Stimulated activated CD4-positive, alpha-beta T cell treated with anti-CD3 and anti-CD28 coated beads, Interleukin-4, amount 100 ng/mL, for 24 hours (primary cell): ENCODE measurements at regions not wholly inside any gene's neighbourhood (a gene's known extent, or its start where the extent isn't known, plus 50 kb on each side); places are given as distances from the start of the nearest gene placed in this dataset.
"Not testable (repeated sequence)": the region's sequence is repeated elsewhere in the genome, so short reads cannot be mapped to it uniquely, and the experiment has no call there.

Experiments used
- DNase-seq: peaks from one replicate; pipeline ENCODE4 v3.0.0-alpha.2; 2020

DNA sequence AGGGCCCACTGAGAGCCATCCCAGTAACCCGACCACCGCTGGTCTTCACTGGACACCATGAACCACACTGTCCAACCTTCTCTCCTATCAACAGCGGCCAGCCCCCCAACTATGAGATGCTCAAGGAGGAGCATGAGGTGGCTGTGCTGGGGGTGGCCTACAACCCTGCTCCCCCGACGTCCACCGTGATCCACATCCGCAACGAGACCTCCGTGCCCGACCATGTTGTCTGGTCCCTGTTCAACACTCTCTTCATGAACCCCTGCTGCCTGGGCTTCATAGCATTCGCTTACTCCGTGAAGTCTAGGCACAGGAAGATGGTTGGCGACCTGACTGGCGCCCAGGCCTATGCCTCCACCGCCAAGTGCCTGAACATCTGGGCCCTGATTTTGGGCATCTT is 423.8 kb upstream of the EPHA5 start:
- DNase-seq, result no peak

GRCh38 chr4:66091786-66092185 is 421.5 kb upstream of the EPHA5 start:
- no peak for DNase-seq

DNA sequence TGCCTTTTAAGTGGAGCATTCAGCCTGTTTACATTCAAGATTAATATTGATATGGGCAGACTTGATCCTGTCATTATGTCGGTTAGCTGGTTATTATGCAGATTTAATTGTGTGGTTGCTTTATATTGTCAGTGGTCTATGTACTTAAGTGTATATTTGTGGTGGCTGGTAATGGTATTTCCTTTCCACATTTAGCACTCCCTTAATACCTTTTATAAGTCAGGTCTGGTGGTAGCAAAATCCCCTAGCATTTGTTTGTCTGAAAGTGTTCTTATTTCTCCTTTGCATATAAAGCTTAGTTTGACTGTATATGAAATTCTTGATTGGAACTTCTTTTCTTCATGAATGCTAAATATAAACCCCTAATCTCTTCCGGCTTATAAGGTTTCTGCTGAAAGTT is 403.7 kb upstream of the EPHA5 start:
- no peak for DNase-seq

- no peak for DNase-seq
Observed at GRCh38 chr4:66071911-66072310, 401.6 kb upstream of the EPHA5 start.

GRCh38 chr4:66062921-66063320 is 392.6 kb upstream of the EPHA5 start:
- no peak for DNase-seq

DNA sequence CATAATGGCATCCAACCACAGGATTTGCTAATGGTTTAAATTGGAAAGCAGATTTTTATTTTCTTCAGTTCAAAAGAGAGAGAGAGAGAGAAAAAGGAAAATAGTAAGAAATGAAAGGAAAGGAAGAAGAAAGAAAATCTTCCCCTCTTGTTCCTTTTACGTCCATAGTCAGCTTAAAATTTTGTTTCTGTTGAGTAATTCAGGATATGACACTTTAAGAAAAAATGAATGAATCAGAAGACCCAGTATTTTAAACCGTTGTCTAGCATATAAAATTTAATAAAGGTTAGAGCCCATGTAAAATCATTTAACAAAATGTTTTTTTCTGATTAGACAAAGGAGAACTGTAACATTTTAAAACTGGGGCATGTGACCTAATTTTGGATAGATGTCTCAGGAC is 391.8 kb upstream of the EPHA5 start:
- DNase-seq, result no peak

- DNase-seq, result no peak
Observed at GRCh38 chr4:66059556-66059955, 389.3 kb upstream of the EPHA5 start.

DNA sequence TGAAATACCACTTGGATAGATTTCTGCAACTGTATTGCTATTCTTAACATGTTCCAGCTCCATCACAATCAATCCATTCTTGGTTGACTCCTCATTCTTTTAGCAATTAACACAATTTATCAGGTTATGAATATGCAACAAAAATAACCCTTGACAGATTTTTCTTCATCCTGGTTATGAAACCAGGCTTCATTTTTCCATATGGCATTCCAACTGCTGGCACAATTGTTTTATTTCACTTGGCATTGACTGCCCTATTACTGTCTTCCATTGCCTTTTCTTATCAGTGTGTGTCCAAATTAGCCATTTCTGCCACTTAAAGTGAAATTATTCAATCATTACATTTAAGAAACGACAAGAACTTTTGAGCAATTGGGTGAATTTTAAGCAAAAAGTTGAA is 388.8 kb upstream of the EPHA5 start:
- DNase-seq, result no peak

GRCh38 chr4:66055999-66056398 is 385.7 kb upstream of the EPHA5 start:
- DNase-seq, result no peak

GRCh38 chr4:66052426-66052825 is 382.1 kb upstream of the EPHA5 start:
- no peak for DNase-seq

DNA sequence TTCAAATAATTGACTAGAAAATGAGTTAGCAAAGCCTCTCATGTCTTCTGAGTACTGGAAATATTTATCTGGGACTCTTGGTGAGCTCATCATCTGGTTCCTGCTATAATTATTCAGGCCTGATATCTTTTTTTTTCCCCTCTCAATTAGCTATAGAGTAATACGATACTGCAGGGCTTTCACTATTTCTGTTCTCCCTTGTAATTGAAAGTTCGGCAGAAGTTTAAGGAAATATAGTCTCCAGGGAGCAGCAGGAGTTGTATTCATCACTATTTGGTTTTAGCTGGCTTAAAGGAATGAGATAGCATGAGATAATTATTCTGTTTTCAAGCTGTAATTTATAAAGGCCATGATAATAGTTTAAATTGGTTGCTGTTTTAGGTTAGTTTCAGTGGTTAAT is 378.6 kb upstream of the EPHA5 start:
- DNase-seq, result no peak

DNA sequence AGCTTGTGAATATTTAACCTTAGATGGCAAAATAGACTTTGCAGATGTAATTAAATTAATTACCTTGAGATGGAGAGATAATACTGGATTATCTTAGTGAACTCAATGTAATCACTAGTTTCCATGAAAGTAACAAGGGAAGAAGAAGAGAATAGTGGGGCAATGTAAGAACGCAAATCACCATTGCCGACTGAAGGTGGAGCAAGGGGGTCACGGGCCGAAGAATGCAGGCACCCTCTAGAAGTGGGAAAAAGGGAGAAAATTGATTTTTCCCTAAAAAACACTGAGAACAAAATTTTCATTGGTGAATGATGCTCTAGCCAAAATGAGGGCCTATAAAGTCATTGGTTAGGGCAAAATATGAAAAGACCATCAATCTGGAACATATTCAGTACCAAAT is 375.6 kb upstream of the EPHA5 start:
- DNase-seq, result no peak

GRCh38 chr4:66035701-66036100 is 365.4 kb upstream of the EPHA5 start:
- no peak for DNase-seq

DNA sequence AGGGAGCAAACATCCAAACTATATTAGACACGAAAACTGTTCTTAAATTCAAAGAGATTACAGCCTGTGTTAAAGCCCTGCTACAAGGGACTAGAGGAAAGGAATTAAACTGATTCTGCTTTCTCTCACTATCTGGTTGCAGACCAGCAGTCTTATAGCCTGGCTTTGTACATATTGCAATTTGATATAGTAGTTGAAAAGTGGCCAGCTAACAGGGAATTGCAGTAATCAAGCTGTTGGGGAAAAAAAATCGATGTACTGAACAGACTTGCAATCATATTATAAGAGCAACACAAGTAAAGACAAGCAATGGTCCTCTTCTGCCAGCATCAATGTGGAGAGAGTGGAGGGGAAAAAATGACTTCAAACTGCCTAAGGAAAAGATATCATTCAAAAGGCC is 364.4 kb upstream of the EPHA5 start:
- no peak for DNase-seq

GRCh38 chr4:66034262-66034661 is 364.0 kb upstream of the EPHA5 start:
- DNase-seq, result no peak

- no peak for DNase-seq
Observed at GRCh38 chr4:66032571-66032970, 362.3 kb upstream of the EPHA5 start.

DNA sequence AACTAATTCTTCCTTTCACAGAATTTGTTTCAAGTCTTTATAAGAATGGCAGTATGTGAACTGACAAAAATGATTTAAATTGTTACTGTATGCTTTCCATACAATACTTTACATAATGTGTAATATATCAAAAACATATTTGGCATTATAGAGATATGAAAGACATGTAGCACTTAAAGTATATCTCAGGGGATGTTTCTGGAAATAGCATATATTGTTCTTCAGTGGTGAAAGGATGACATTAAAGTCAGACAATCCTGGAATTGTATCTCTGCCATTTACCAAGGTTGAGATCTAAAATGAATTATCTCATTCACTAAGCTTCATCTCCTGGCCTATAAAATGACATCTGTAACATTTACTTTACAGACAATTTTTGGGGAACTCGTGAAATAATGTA is 358.4 kb upstream of the EPHA5 start:
- DNase-seq, result no peak

DNA sequence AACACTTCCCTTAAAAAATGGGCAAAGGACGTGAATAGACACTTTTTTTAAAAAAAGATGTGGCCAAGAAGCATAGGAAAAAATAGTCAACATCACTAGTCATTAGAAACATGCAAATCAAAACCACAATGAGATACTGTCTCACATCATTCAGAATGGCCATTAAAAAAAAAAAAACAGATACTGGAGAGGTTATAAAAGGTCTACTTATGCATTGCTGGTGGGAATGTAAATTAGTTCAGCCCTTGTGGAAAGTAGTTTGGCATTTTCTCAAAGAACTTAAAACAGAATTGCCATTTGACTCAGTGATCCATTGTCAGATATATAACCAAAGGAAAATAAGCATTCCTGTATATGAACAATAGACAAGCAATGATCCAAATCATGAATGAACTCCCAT is 352.8 kb upstream of the EPHA5 start:
- DNase-seq, result no peak

- no peak for DNase-seq
Observed at GRCh38 chr4:66017671-66018070, 347.4 kb upstream of the EPHA5 start.

- no peak for DNase-seq
Observed at GRCh38 chr4:66016240-66016639, 346.0 kb upstream of the EPHA5 start.

GRCh38 chr4:66014146-66014765 is 344.0 kb upstream of the EPHA5 start:
- DNase-seq, result no peak

DNA sequence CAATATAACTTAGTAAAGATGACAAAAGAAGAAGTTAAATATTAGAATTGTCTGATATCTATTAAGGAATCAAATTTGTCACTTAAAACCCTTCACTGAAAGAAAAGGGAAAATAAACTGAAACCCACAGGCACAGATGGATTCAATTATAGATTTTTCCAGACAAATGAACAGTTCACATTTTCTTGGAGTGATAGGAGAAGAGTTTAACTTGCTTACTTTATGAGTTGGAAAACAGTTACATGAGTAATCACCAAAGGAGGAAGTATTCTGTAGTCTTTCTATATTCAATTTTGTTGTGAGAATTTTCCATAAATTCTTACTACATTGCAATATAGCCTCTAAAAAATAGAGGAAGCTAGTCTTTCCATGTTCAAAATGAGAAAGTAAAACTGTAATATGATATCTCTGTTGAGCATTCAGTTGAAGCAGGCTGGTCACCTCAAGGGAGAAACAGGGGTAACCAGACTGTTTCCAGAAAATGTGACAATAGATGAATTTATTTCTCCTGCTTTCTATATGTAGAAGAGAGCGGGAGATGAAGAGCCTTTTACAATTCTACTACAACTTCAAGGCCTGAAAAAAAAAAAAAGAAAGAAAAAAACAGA is 330.3 kb upstream of the EPHA5 start:
- DNase-seq, result no peak

DNA sequence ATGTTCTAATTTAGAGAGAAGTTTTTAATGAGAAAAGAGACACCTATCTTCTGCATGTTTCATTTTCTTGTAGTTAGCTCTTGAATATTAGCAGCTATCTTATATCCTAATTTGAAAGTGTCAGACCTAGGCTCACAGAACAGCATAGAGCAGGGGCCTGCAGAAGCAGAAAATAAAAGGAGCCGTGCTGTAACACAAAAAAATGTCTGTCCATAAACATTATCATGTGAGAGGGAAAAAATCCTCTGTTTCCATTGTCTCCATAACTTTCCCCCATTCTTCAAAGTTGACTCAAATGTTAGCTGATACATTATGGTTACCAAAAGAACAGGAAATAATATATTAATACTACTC is 329.2 kb upstream of the EPHA5 start:
- no peak for DNase-seq

DNA sequence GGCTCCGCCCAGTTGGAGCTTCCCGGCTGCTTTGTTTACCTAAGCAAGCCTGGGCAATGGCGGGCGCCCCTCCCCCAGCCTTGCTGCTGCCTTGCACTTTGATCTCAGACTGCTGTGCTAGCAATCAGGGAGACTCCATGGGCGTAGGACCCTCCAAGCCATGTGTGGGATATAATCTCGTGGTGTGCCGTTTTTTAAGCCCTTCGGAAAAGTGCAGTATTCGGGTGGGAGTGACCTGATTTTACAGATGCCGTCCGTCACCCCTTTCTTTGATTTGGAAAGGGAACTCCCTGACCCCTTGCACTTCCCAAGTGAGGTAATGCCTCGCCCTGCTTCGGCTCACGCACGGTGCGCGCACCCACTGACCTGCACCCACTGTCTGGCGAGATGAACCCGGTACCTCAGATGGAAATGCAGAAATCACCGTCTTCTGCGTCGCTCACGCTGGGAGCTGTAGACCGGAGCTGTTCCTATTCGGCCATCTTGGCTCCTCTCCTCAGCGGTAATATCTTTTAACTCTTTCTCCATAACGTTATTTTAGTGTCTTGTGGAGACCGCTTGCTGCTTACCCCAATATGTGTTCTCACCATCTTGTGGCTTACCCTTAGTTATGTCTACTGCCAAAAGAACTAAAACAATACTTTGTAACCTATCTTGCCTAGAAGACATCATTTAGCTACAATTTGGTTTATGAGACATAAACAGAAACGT is 328.7 kb upstream of the EPHA5 start:
- not testable (repeated sequence) for DNase-seq

DNA sequence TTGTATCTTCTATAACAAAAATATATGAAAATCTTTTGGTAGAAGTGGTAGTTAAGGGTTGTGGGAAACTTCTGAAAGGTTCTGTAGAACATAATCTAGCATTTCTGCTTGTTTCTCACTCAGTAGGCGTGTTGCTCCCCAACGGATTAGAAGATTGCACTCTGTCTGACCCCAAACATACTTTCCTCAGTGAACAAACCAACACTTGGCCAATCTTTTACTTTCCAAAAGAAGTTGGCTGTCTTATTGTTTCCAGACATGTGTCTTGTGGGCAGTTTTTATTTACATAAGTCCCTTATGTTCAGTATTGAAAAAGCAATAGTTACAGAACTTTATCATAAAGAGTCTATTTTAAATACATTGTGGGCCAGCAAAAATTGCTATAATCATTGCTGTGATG is 312.8 kb upstream of the EPHA5 start:
- DNase-seq, result no peak
